Motor neuron (in vitro differentiated cells): ENCODE measurements at regions not wholly inside any gene's neighbourhood (a gene's known extent, or its start where the extent isn't known, plus 50 kb on each side); places are given as distances from the start of the nearest gene placed in this dataset.
A peak's percentile ranks its signal among the peaks of the same experiment; 100 is the strongest.
"Not testable (repeated sequence)": the region's sequence is repeated elsewhere in the genome, so short reads cannot be mapped to it uniquely, and the experiment has no call there.

Source experiments
- ATAC-seq, 8 experiments: fragments of 200-7000 bp; cut with Tn5 transposase; replicated peaks in 6 of 8; 2 replicates each; pipeline ENCODE4 v1.8.0; 2021; ENCODE audit warnings: mild to moderate bottlenecking in 8 of 8, moderate library complexity in 8 of 8
- H3K27ac ChIP-seq, 2 donors: fragments of 250-450 bp; sonication (Bioruptor Pico); 2 replicates each; pipeline ENCODE4 v1.9.0; 2021; ENCODE audit warnings: antibody characterized with exemption in 2 of 2, mild to moderate bottlenecking in 2 of 2, moderate library complexity in 1 of 2
- H3K4me1 ChIP-seq, 2 donors: fragments of 250-450 bp; sonication (Bioruptor Pico); replicated peaks in 1 of 2; 2 replicates each; pipeline ENCODE4 v1.6.1; 2021; ENCODE audit warnings: antibody characterized with exemption in 2 of 2, mild to moderate bottlenecking in 2 of 2, moderate library complexity in 1 of 2
- H3K4me3 ChIP-seq, 5 donors: fragments of 250-450 bp; sonication (Bioruptor Pico); 2 replicates each; pipeline ENCODE4 v1.9.0; 2021; ENCODE audit warnings: antibody characterized with exemption in 5 of 5, mild to moderate bottlenecking in 5 of 5, moderate library complexity in 4 of 5
- WGBS, 10 experiments: fragments of 450-650 bp; shearing (Covaris generic); methylation state at CpG; one replicate each; pipeline ENCODE4 v1.0.0; 2022; 5-methylcytosine and 5-hydroxymethylcytosine counted together
- in situ Hi-C, 9 experiments: fragments of 400-800 bp; cut with MboI; loops; one replicate each; pipeline ENCODE4 v1.15.0; 2021; ENCODE audit warnings: low sequenced_read_pairs in 9 of 9, low pct_unique_long_range_greater_than_20kb in 2 of 9; ENCODE audit not compliant: unreplicated experiment in 9 of 9

GRCh38 chr10:37476285-37476684 lies 350.9 kb downstream of the ANKRD30A start:
- in situ Hi-C loops = no loop called here
- no peak for ATAC-seq
- Histone ChIP-seq H3K4me3 (no peak overlapping the region), H3K27ac (no peak overlapping the region), H3K4me1 (no peaks in the 10 kb centered on the region)
- 0 to 50% (median 20%) methylated on average over 1 of the region's 1 CpG; no CpG with 5 or more reads in 1 of the 10 experiments for WGBS, 10 experiments

GRCh38 chr10:37474645-37475044 lies 349.2 kb downstream of the ANKRD30A start:
- H3K4me3 ChIP-seq = no peak overlapping the region
- no peak overlapping the region for H3K27ac ChIP-seq
- no peaks in the 10 kb centered on the region for H3K4me1 ChIP-seq
- ATAC-seq = no peak
- 20 to 95% (median 70%) methylated on average over 2 to 9 of the region's 9 CpGs for whole genome bisulfite sequencing, 10 experiments
- in situ Hi-C loops = no loop called here

- no peak overlapping the region for H3K27ac ChIP-seq
- in situ Hi-C loops = no loop called here
- H3K4me3 ChIP-seq = no peak overlapping the region
- no peaks in the 10 kb centered on the region for H3K4me1 ChIP-seq
- 40 to 94% (median 52%) methylated on average over 2 to 4 of the region's 4 CpGs for WGBS, 10 experiments
- ATAC-seq = no peak
Observed at GRCh38 chr10:37473906-37474305, 348.5 kb downstream of the ANKRD30A start.

- in situ Hi-C loops = no loop called here
- ATAC-seq = no peak
- H3K4me1 ChIP-seq = no peaks in the 10 kb centered on the region
- H3K27ac ChIP-seq = no peak overlapping the region
- 0 to 93% (median 40%) methylated on average over 1 to 5 of the region's 5 CpGs for WGBS, 10 experiments
- H3K4me3 ChIP-seq = no peak overlapping the region
Observed at GRCh38 chr10:37467246-37467645, 341.8 kb downstream of the ANKRD30A start.

- 63 to 71% methylated on average over 1 of the region's 1 CpG; no CpG with 5 or more reads in 8 of the 10 experiments for WGBS, 10 experiments
- Histone ChIP-seq H3K4me1 (no peaks in the 10 kb centered on the region), H3K27ac (no peak overlapping the region), H3K4me3 (no peak overlapping the region)
- no peak for ATAC-seq
- in situ Hi-C loops = no loop called here
Observed at GRCh38 chr10:37456456-37456855, 331.1 kb downstream of the ANKRD30A start.

GRCh38 chr10:37448161-37448560 lies 322.8 kb downstream of the ANKRD30A start:
- Histone ChIP-seq H3K4me1 (no peaks in the 10 kb centered on the region), H3K27ac (no peak overlapping the region), H3K4me3 (no peak overlapping the region)
- in situ Hi-C loops = no loop called here
- WGBS, 10 experiments = 0 to 84% (median 17%) methylated on average over 1 to 5 of the region's 5 CpGs; no CpG with 5 or more reads in 2 of the 10 experiments
- ATAC-seq = no peak

- ATAC-seq = no peak
- in situ Hi-C loops = no loop called here
- Histone ChIP-seq H3K4me1 (no peaks in the 10 kb centered on the region), H3K4me3 (no peak overlapping the region), H3K27ac (no peak overlapping the region)
- WGBS, 10 experiments = 5 to 86% (median 40%) methylated on average over 1 to 2 of the region's 2 CpGs; no CpG with 5 or more reads in 5 of the 10 experiments
Observed at GRCh38 chr10:37442882-37443281, 317.5 kb downstream of the ANKRD30A start.

GRCh38 chr10:37441224-37441623 lies 315.8 kb downstream of the ANKRD30A start:
- 17 to 95% (median 63%) methylated on average over 2 to 4 of the region's 4 CpGs; no CpG with 5 or more reads in 3 of the 10 experiments for WGBS, 10 experiments
- H3K4me1 ChIP-seq, ATAC-seq, H3K4me3 ChIP-seq, in situ Hi-C loops, H3K27ac ChIP-seq: not testable (repeated sequence)

GRCh38 chr10:37439826-37440225 lies 314.4 kb downstream of the ANKRD30A start:
- Histone ChIP-seq H3K27ac (no peak overlapping the region), H3K4me1 (no peaks in the 10 kb centered on the region), H3K4me3 (no peak overlapping the region)
- in situ Hi-C loops = no loop called here
- peak in 3 of 8 experiments; percentile 44 to 63 (median 60) for ATAC-seq
- 0 to 34% (median 6%) methylated on average over 1 to 2 of the region's 2 CpGs; no CpG with 5 or more reads in 2 of the 10 experiments for WGBS, 10 experiments

GRCh38 chr10:37436357-37436756 lies 311.0 kb downstream of the ANKRD30A start:
- 15 to 74% (median 41%) methylated on average over 1 to 2 of the region's 2 CpGs; no CpG with 5 or more reads in 2 of the 10 experiments for WGBS, 10 experiments
- H3K4me1 ChIP-seq = no peaks in the 10 kb centered on the region
- no peak overlapping the region for H3K27ac ChIP-seq
- ATAC-seq = no peak
- in situ Hi-C loops = no loop called here
- no peak overlapping the region for H3K4me3 ChIP-seq

- Histone ChIP-seq H3K4me3 (no peak overlapping the region), H3K27ac (no peak overlapping the region), H3K4me1 (no peaks in the 10 kb centered on the region)
- 0 to 86% (median 33%) methylated on average over 1 to 2 of the region's 2 CpGs; no CpG with 5 or more reads in 1 of the 10 experiments for WGBS, 10 experiments
- in situ Hi-C loops = no loop called here
- no peak for ATAC-seq
Observed at GRCh38 chr10:37434091-37434490, 308.7 kb downstream of the ANKRD30A start.
